HG03196 (cell line): ENCODE measurements at regions not wholly inside any gene's neighbourhood (a gene's known extent, or its start where the extent isn't known, plus 50 kb on each side); places are given as distances from the start of the nearest gene placed in this dataset.
"Not testable (repeated sequence)": the region's sequence is repeated elsewhere in the genome, so short reads cannot be mapped to it uniquely, and the experiment has no call there.

ENCODE experiments used
- ATAC-seq: cut with Tn5 transposase; IDR thresholded peaks from one replicate; pipeline ENCODE4 v1.9.1; 2021; ENCODE audit not compliant: unreplicated experiment

GRCh38 chr10:124193309-124193696 is 99.9 kb upstream of the CHST15 start:
- ATAC-seq = no peak

GRCh38 chr10:124192664-124193308 is 99.4 kb upstream of the CHST15 start:
- ATAC-seq = not testable (repeated sequence)

DNA sequence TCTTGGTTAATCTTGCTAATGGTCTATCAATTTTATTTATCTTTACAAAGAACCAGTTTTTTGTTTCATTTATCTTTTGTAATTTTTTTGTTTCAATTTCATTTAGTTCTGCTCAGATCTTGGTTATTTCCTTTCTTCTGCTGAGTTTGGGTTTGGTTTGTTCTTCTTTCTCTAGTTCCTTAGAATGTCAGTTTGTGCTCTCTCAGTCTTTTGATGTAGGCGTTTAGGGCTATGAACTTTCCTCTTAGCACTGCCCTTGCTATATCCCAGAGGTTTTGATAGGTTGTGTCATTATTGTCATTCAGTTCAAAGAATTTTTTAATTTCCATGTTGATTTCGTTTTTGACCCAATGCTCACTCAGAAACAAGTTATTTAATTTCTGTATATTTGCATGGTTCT is 97.1 kb upstream of the CHST15 start:
- ATAC-seq = not testable (repeated sequence)

DNA sequence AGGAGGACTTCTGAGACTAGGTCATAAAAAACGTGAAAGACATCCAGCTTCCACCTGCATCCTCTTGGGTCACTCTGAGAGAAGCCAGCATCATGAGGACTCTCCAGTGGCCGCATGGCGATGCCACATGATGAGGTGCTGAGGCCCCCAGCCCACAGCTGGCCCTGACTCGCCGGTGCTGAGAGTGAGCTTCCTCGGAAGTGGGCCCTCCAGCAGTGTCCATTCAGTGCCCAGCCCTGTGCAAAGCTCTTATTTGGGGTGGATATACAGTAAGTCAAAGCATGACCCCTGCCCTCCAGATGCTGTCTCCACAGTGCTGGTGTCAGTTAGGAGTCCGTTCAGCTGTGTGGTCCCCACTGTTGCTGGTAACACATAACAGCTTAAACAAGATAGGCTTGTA is 93.6 kb upstream of the CHST15 start:
- no peak for ATAC-seq

GRCh38 chr10:124185084-124185483 is 91.7 kb upstream of the CHST15 start:
- no peak for ATAC-seq

DNA sequence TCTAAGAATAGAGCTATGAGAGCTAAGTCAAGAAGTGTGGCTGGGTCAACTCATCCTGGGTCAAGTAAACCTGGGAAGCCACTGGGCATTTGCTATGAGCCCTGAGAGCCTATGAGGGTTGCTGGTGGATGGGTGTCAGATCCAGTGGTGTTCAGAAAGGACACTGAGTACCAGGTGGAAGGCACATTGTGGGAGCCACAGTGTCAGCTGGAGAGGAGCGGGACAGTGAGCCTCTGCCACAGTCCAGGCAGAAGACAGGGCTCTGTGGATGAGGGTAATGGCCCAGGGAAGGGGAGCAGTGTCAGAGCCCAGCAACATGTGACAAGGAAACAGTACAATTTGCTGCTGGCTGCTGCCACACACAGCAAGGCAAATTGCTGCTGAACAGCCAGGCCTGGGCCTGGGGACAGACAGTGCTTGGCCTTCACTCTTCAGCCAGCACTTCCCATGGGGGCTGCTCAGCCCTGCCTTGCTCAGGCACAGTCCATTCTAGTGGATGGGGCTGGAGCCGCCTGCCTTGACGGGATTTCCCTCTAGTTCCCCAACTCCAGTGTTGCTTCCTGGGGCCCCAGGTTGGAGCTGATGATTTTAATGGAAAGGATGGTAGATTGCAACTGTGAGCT is 90.9 kb upstream of the CHST15 start:
- ATAC-seq = no peak

- no peak for ATAC-seq
Observed at GRCh38 chr10:124183617-124184016, 90.2 kb upstream of the CHST15 start.

DNA sequence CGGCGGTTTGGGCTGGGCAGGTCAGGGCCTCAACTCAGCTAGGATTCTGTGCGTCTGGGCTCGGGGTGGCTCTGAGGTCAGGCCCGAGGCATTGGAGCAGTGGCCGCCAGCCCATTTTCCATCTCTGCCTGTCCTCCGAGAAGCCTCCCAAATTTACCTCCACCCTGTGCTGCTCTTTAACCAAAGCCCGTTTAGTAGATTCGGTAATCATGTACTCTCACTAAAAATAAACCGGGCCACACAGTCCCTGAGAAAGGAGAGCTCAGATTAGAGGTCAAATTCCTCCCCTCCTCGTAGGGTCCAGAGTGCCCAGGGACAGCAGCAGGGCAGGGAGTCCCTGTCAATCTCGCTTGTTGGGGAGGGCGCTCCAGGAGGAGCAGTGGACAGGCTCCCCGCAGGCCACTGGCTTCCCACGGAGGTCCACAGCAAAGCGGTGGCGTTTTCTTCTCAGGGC is 88.7 kb upstream of the CHST15 start:
- no peak for ATAC-seq

- no peak for ATAC-seq
Observed at GRCh38 chr10:124181656-124182055, 88.3 kb upstream of the CHST15 start.

- ATAC-seq = no peak
Observed at GRCh38 chr10:124180947-124181549, 87.7 kb upstream of the CHST15 start.

GRCh38 chr10:124180044-124180745 is 86.8 kb upstream of the CHST15 start:
- no peak for ATAC-seq

DNA sequence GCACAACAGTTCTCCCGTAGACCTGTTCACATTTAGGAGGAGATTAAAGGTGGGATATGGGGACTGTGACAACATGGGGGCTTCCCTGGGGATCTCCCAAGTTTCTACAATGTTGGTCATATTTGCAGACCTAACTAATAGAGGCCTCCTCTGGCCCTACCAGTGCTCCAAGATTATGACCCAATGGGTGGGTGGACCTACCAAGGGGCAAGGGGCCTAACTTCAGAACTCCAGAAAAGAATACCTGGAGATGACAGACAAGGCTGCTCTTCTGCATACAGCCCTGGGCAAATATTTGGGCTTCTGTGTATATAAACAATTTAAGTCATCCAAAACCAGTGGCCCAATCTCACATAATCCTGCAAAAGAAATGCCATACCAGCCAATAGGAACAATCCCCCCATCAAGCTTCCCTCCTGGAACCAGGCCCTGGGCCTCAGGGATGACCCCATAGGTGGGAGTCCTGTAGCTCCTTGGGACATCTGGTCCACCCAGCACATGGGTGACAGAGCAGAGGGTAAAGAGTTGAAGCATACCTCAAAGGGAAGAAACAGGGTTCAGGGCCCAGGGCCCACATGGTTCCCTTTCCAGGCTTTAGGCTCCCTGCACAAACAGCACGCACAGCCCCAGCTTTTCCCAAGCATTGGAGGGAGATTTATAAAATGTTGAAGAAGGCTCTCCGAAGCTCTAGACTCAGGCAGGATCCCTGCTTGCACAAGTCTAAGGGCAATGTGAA is 86.1 kb upstream of the CHST15 start:
- ATAC-seq = no peak

- no peak for ATAC-seq
Observed at GRCh38 chr10:124177180-124177518, 83.8 kb upstream of the CHST15 start.

DNA sequence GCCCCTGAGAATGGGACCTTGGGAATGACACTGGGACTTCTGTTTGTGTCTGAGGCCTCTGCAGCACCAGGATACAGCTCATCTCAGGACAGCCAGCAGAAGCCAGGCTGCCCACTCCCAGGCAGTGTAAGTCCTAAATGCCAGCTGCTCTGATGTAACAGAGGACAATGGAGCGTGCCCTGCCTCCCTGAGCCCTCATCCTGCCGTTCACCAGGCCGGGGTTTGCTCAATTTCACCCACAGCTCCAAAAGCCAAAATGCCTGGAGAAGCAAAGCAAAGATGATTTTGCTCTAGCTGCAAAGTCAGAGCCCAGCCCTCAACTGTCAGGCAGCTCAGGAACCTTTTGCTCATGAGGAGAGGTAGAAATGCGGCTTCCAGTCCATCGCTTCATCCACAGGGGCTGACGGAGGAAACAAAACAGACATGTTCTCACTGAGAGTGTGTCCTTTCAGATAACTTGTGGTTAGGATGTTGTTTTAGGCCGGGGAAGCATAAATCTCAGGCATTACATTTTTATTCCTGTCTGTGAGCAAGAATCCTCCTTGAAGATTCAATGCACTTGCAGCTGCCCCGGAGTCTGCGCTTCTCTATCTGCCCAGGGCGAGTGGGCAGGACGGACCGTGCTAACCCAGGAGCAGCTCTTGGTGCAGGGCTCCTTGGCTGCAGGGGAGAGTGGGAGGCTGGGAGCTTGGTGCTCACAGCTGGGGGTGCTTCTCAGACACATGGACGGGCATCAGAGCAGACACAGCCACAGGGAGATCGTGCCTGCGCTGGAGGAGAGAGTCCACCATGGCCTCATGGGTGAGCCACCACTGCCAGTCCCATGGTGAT is 83.2 kb upstream of the CHST15 start:
- no peak for ATAC-seq

- ATAC-seq = no peak
Observed at GRCh38 chr10:124175701-124176348, 82.4 kb upstream of the CHST15 start.

DNA sequence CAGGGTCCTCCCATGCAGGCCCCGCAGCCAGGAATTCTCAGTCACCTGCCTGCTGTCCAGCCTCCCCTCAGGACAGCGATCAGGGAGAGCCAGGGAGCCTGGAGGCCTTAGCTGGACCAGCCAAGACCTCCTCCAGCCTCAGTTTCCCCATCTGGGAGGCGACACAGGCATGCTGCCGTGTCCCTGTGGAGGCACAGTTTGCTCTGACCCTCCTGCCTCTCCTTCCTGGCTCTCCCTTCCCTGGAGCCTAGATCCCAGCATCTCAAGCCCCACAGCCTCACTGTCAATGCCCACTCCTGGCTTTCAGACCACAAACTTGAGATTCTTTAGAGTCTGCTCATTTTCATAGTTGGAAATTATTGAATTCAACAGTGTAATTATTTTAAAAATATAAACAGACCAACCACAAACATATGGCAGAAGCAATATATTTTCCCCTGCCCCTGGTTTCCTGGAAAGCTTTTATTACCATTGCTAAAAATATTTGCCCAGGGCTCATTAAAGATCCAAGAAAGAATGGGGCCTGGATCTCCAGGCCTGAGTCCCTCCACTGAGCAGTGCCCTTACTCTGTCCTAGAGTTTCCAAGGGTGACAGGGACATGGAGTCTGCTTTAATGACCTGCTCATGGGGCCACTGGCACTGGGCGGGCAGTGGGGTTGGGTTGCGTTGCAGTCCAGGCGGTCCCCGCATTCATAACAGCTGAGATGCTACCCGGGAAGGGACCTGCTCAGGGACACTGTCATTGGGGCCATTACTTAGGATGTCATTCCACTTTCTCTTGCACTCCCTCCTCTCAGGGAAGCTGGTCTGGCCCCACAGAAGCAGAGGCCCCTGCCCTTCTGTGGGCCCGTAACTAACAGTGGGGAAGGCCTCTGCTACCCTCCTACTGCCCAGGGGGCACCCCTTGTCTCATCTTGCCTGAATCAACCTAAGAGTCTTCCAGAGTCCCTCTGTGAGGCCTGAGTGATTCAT is 81.6 kb upstream of the CHST15 start:
- no peak for ATAC-seq

DNA sequence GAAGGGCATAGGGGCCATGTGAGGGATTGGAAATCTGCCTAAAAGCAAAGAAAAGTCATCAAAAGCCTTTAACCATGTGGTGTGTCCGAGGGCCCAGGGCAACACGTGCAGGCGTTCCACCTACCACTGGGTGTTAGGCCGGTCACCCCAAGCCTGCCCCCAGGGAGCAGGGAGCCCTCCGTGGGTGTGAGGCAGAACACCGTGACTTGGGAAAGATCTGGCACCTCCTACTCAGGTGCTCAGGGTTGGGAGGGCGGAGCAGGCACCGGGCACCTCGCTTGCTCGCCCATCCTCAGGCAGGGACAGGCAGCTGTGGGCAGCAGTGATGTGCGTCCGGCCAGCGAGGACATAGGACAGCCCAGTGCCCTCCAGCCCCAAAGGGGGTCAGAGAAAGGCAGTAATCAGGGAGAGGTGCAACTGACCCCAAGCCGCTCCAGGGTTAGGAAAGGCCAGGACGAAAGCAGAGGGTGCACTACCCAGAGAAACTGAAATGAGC is 80.7 kb upstream of the CHST15 start:
- ATAC-seq = no peak

DNA sequence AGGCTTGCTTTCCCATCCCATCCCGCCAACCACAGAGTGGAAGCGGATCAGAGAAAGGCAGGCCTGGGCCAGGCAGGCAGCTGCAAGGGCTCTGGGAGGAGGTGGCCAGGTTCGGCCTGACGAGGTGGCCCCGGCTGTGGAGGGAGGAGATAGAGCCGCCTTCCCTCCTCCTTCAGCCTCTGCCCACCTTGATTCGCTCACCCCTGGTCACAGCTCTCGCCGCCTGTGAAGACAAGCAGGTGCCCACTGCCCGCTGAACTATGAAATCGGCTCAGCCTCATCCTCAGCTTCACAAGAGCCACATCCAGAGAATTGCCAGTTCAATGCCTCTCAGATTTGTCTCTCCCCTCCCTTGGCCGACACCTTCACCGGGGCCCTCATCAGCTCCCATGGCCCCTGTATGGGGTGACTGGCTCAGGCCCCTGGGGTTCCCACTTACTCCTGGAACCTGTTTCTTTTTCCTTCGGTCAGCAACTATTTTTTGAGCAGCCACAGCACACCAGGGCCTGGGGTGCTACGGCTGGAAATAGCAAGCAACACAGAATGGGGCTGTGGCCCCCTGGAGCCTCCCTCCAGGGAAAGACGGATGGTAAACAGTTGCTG is 80.0 kb upstream of the CHST15 start:
- ATAC-seq = no peak
